Liver (tissue), 8 donors: ENCODE measurements at regions not wholly inside any gene's neighbourhood (a gene's known extent, or its start where the extent isn't known, plus 50 kb on each side); places are given as distances from the start of the nearest gene placed in this dataset.

Experiments used
- DNase-seq: peaks from one replicate; pipeline ENCODE4 v3.0.0-alpha.2; 2017; ENCODE audit warnings: low spot score
- H3K27ac ChIP-seq, 2 donors: one replicate each; pipeline ENCODE4 v1.7.0; 2013; ENCODE audit warnings: inconsistent platforms in 2 of 2, low read length in 2 of 2, control low read depth in 1 of 2, low read depth in 1 of 2, mild to moderate bottlenecking in 1 of 2
- H3K27me3 ChIP-seq, 4 donors: one replicate each; pipeline versions ENCODE4 v1.6.1 to v1.7.0; 2013; ENCODE audit warnings: low read length in 3 of 4, inconsistent platforms in 1 of 4, mild to moderate bottlenecking in 1 of 4, moderate library complexity in 1 of 4; ENCODE audit not compliant: control insufficient read depth in 4 of 4, insufficient read depth in 4 of 4
- H3K36me3 ChIP-seq, 4 donors: one replicate each; pipeline versions ENCODE4 v1.6.1 to v1.7.0; 2013; ENCODE audit warnings: low read length in 3 of 4, mild to moderate bottlenecking in 3 of 4, low read depth in 1 of 4, moderate library complexity in 1 of 4; ENCODE audit not compliant: control insufficient read depth in 4 of 4, insufficient read depth in 3 of 4
- H3K4me1 ChIP-seq, 4 donors: one replicate each; pipeline versions ENCODE4 v1.6.1 to v1.7.0; 2013; ENCODE audit warnings: low read length in 3 of 4, mild to moderate bottlenecking in 3 of 4, moderate library complexity in 1 of 4; ENCODE audit not compliant: control insufficient read depth in 4 of 4, insufficient read depth in 4 of 4
- H3K4me3 ChIP-seq, 3 donors: one replicate each; pipeline versions ENCODE4 v1.6.1 to v1.7.0; 2013; ENCODE audit warnings: low read length in 3 of 3, control low read depth in 1 of 3, low read depth in 1 of 3, mild to moderate bottlenecking in 1 of 3
- H3K9ac ChIP-seq, 2 donors: one replicate each; pipeline ENCODE4 v1.7.0; 2013; ENCODE audit warnings: low read length in 2 of 2, mild to moderate bottlenecking in 2 of 2, moderate library complexity in 2 of 2, control low read depth in 1 of 2, low read depth in 1 of 2
- H3K9me3 ChIP-seq, 4 donors: one replicate each; pipeline versions ENCODE4 v1.6.1 to v1.7.0; 2013; ENCODE audit warnings: low read length in 3 of 4; ENCODE audit not compliant: control insufficient read depth in 4 of 4
- FOXA1 ChIP-seq: IDR thresholded peaks from 2 replicates; pipeline ENCODE4 v1.6.1; 2016; ENCODE audit warnings: antibody characterized with exemption
- FOXA2 ChIP-seq: IDR thresholded peaks from 2 replicates; pipeline ENCODE4 v1.6.1; 2016; ENCODE audit warnings: antibody characterized with exemption
- HNF4A ChIP-seq, 2 donors: conservative IDR thresholded peaks; 2 replicates each; pipeline ENCODE4 v1.6.1; 2016; ENCODE audit warnings: antibody characterized with exemption in 2 of 2, mild to moderate bottlenecking in 2 of 2
- HNF4G ChIP-seq: IDR thresholded peaks from 2 replicates; pipeline ENCODE4 v1.6.1; 2016; ENCODE audit warnings: antibody characterized with exemption
- JUND ChIP-seq, 2 donors: IDR thresholded peaks; 2 replicates each; pipeline ENCODE4 v1.6.1; 2016; ENCODE audit warnings: antibody characterized with exemption in 2 of 2
- NR2F2 ChIP-seq: IDR thresholded peaks from 2 replicates; pipeline ENCODE4 v1.6.1; 2016; ENCODE audit warnings: antibody characterized with exemption
- RAD21 ChIP-seq, 2 donors: IDR thresholded peaks; 2 replicates each; pipeline ENCODE4 v1.6.1; 2016; ENCODE audit warnings: antibody characterized with exemption in 2 of 2, mild to moderate bottlenecking in 2 of 2
- RXRA ChIP-seq, 2 donors: IDR thresholded peaks; 2 replicates each; pipeline ENCODE4 v1.6.1; 2017 to 2018; ENCODE audit warnings: antibody characterized with exemption in 2 of 2, mild to moderate bottlenecking in 1 of 2
- SP1 ChIP-seq: IDR thresholded peaks from 2 replicates; pipeline ENCODE4 v1.6.1; 2018; ENCODE audit warnings: antibody characterized with exemption, mild to moderate bottlenecking
- TAF1 ChIP-seq: conservative IDR thresholded peaks from 2 replicates; pipeline ENCODE4 v1.6.1; 2016; ENCODE audit warnings: antibody characterized with exemption, mild to moderate bottlenecking
- YY1 ChIP-seq: IDR thresholded peaks from 2 replicates; pipeline ENCODE4 v1.6.1; 2016; ENCODE audit warnings: antibody characterized with exemption, mild to moderate bottlenecking
- WGBS: extraction: QIAGEN DNeasy Blood & Tissue Kit; methylation state at CpG from one replicate; pipeline ENCODE4 v1.1.7; 2013; 5-methylcytosine and 5-hydroxymethylcytosine counted together
- TF ChIP-seq, protein P1 (sequence below): fragments of 150-350 bp; IDR thresholded peaks from 2 replicates; pipeline ENCODE4 v1.5.1; 2017; ENCODE audit warnings: improper control_type of control experiment, low read depth, low read length; ENCODE audit not compliant: missing input control
- TF ChIP-seq, protein P2 (sequence below): IDR thresholded peaks from 2 replicates; pipeline ENCODE4 v1.6.1; 2016; ENCODE audit warnings: antibody characterized with exemption, mild to moderate bottlenecking
- TF ChIP-seq, protein P3 (sequence below): IDR thresholded peaks from 2 replicates; pipeline ENCODE4 v1.6.1; 2016; ENCODE audit warnings: antibody characterized with exemption
- TF ChIP-seq, protein P4 (sequence below): IDR thresholded peaks from 2 replicates; pipeline ENCODE4 v1.6.1; 2016; ENCODE audit warnings: antibody characterized with exemption
- TF ChIP-seq, protein P5 (sequence below): IDR thresholded peaks from 2 replicates; pipeline ENCODE4 v1.6.1; 2016; ENCODE audit warnings: antibody characterized with exemption
- donor health status: healthy.
- donor health status: healthy.
- donor health status: healthy.
- donor health status: healthy.
- donor health status: healthy.

DNA sequence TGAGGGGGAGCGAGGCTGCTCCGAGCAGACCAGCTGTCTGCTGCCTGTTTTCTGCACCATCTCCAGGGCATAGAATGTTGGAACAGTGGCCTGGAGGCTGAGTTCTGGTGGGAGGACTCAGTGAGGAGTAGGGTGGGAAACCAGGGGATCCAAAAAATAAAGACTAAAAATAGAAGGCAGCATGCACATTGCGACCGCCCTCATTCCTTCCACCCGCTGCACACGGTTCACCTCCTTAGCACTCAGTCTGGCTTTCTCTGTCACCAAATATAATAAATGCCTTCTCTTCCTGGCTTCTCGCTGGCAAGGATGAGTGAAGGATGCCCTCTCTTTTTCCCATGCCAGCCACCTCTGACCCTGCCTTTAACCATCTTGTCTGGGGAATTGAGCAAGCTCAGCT, 146.2 kb downstream of the AACS start:
- H3K27me3 ChIP-seq: peaks cover 0 to 3% (median 0%) of the 10 kb centered on the region in 4 donors
- H3K27ac ChIP-seq: no peak overlapping the region
- no peak overlapping the region for H3K4me3 ChIP-seq
- no peaks in the 10 kb centered on the region for H3K36me3 ChIP-seq
- H3K9ac ChIP-seq: no peak overlapping the region
- no peaks in the 10 kb centered on the region for H3K9me3 ChIP-seq
- no peak for DNase-seq
- no peaks in the 10 kb centered on the region for H3K4me1 ChIP-seq
- 81% methylated on average over 7 of the region's 7 CpGs for WGBS
- TF ChIP-seq RAD21 (IDR thresholded peaks at IDR 0.05) (no peak), JUND (IDR thresholded peaks at IDR 0.05) (no peak), NR2F2 (no peak), SP1 (no peak), TAF1 (no peak), RXRA (IDR thresholded peaks at IDR 0.05) (no peak), HNF4A (conservative IDR thresholded peaks at IDR 0.05) (no peak)
- TF ChIP-seq, protein P1, sequence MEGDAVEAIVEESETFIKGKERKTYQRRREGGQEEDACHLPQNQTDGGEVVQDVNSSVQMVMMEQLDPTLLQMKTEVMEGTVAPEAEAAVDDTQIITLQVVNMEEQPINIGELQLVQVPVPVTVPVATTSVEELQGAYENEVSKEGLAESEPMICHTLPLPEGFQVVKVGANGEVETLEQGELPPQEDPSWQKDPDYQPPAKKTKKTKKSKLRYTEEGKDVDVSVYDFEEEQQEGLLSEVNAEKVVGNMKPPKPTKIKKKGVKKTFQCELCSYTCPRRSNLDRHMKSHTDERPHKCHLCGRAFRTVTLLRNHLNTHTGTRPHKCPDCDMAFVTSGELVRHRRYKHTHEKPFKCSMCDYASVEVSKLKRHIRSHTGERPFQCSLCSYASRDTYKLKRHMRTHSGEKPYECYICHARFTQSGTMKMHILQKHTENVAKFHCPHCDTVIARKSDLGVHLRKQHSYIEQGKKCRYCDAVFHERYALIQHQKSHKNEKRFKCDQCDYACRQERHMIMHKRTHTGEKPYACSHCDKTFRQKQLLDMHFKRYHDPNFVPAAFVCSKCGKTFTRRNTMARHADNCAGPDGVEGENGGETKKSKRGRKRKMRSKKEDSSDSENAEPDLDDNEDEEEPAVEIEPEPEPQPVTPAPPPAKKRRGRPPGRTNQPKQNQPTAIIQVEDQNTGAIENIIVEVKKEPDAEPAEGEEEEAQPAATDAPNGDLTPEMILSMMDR: no peak
- TF ChIP-seq, protein P2, sequence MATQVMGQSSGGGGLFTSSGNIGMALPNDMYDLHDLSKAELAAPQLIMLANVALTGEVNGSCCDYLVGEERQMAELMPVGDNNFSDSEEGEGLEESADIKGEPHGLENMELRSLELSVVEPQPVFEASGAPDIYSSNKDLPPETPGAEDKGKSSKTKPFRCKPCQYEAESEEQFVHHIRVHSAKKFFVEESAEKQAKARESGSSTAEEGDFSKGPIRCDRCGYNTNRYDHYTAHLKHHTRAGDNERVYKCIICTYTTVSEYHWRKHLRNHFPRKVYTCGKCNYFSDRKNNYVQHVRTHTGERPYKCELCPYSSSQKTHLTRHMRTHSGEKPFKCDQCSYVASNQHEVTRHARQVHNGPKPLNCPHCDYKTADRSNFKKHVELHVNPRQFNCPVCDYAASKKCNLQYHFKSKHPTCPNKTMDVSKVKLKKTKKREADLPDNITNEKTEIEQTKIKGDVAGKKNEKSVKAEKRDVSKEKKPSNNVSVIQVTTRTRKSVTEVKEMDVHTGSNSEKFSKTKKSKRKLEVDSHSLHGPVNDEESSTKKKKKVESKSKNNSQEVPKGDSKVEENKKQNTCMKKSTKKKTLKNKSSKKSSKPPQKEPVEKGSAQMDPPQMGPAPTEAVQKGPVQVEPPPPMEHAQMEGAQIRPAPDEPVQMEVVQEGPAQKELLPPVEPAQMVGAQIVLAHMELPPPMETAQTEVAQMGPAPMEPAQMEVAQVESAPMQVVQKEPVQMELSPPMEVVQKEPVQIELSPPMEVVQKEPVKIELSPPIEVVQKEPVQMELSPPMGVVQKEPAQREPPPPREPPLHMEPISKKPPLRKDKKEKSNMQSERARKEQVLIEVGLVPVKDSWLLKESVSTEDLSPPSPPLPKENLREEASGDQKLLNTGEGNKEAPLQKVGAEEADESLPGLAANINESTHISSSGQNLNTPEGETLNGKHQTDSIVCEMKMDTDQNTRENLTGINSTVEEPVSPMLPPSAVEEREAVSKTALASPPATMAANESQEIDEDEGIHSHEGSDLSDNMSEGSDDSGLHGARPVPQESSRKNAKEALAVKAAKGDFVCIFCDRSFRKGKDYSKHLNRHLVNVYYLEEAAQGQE: no peak
- TF ChIP-seq, protein P3, sequence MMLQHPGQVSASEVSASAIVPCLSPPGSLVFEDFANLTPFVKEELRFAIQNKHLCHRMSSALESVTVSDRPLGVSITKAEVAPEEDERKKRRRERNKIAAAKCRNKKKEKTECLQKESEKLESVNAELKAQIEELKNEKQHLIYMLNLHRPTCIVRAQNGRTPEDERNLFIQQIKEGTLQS: no peak

DNA sequence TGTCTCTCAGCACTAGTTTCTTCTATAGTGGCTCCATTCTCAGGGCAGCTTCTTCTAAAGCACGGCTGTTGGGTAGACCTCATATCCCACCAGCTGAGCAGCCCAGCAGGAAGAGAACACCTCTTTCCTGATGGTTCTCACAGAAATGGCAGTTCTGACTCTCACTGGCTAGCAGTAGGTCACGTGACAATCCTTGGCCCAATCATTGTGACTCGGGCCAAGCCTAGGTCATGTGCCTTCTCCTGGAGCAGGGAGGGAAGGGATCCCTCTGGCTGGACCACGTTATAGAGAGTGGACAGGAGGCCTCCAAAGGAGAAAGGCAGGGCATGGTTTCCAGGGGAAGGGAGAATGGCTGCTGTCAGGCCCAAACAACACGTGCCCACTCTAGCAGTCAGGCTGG, 149.1 kb downstream of the AACS start:
- H3K27ac ChIP-seq: no peak overlapping the region
- no peak for DNase-seq
- 71% methylated on average over 5 of the region's 5 CpGs for WGBS
- H3K27me3 ChIP-seq: peaks cover 0 to 3% (median 1%) of the 10 kb centered on the region in 4 donors
- H3K36me3 ChIP-seq: no peaks in the 10 kb centered on the region
- H3K9ac ChIP-seq: no peak overlapping the region
- no peaks in the 10 kb centered on the region for H3K9me3 ChIP-seq
- no peaks in the 10 kb centered on the region for H3K4me1 ChIP-seq
- H3K4me3 ChIP-seq: no peak overlapping the region
- TF ChIP-seq SP1: no peak
- TF ChIP-seq, protein P3: no peak
- TF ChIP-seq, protein P4, sequence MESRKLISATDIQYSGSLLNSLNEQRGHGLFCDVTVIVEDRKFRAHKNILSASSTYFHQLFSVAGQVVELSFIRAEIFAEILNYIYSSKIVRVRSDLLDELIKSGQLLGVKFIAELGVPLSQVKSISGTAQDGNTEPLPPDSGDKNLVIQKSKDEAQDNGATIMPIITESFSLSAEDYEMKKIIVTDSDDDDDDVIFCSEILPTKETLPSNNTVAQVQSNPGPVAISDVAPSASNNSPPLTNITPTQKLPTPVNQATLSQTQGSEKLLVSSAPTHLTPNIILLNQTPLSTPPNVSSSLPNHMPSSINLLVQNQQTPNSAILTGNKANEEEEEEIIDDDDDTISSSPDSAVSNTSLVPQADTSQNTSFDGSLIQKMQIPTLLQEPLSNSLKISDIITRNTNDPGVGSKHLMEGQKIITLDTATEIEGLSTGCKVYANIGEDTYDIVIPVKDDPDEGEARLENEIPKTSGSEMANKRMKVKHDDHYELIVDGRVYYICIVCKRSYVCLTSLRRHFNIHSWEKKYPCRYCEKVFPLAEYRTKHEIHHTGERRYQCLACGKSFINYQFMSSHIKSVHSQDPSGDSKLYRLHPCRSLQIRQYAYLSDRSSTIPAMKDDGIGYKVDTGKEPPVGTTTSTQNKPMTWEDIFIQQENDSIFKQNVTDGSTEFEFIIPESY: no peak
- TF ChIP-seq RAD21 (IDR thresholded peaks at IDR 0.05): no peak
- TF ChIP-seq, protein P5, sequence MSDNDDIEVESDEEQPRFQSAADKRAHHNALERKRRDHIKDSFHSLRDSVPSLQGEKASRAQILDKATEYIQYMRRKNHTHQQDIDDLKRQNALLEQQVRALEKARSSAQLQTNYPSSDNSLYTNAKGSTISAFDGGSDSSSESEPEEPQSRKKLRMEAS: no peak
- TF ChIP-seq FOXA1: no peak
- TF ChIP-seq HNF4A (conservative IDR thresholded peaks at IDR 0.05): no peak
- TF ChIP-seq NR2F2: no peak
- no peak for TF ChIP-seq FOXA2
- TF ChIP-seq, protein P2: no peak
- no peak for TF ChIP-seq HNF4G
- TF ChIP-seq RXRA (IDR thresholded peaks at IDR 0.05): no peak
- no peak for TF ChIP-seq JUND (IDR thresholded peaks at IDR 0.05)
- no peak for TF ChIP-seq YY1
